MM.1S (cell line): ENCODE measurements at regions not wholly inside any gene's neighbourhood (a gene's known extent, or its start where the extent isn't known, plus 50 kb on each side); places are given as distances from the start of the nearest gene placed in this dataset.

Experiments used
- DNase-seq: peaks from one replicate; pipeline ENCODE4 v3.0.0-alpha.2; 2015
- H2AFZ ChIP-seq: fragments of 300-600 bp; sonication (generic); 2 replicates; pipeline ENCODE4 v1.6.0; 2016; ENCODE audit warnings: antibody characterized with exemption, low read length
- H3F3A ChIP-seq: fragments of 300-600 bp; sonication (generic); 2 replicates; pipeline ENCODE4 v1.6.1; 2016; ENCODE audit warnings: mild to moderate bottlenecking, antibody characterized with exemption, low read length, moderate library complexity, mixed read lengths; ENCODE audit not compliant: insufficient read depth
- H3K27ac ChIP-seq: fragments of 300-600 bp; sonication (generic); 2 replicates; pipeline ENCODE4 v1.5.1; 2016; ENCODE audit warnings: mild to moderate bottlenecking, low read length
- H3K27me3 ChIP-seq: fragments of 300-600 bp; sonication (generic); replicated peaks from 2 replicates; pipeline ENCODE4 v1.6.0; 2016; ENCODE audit warnings: low read length; ENCODE audit not compliant: insufficient read depth
- H3K36me3 ChIP-seq: fragments of 300-600 bp; sonication (generic); replicated peaks from 2 replicates; pipeline ENCODE4 v1.6.1; 2016; ENCODE audit warnings: mild to moderate bottlenecking, low read length, mixed read lengths; ENCODE audit not compliant: insufficient read depth
- H3K4me1 ChIP-seq: fragments of 300-600 bp; sonication (generic); 2 replicates; pipeline ENCODE4 v1.6.1; 2016; ENCODE audit warnings: low read length, mixed read lengths
- H3K4me2 ChIP-seq: fragments of 300-600 bp; sonication (generic); 2 replicates; pipeline ENCODE4 v1.6.0; 2016; ENCODE audit warnings: low read depth, low read length
- H3K4me3 ChIP-seq: fragments of 300-600 bp; sonication (generic); 2 replicates; pipeline ENCODE4 v1.5.1; 2016; ENCODE audit warnings: low read length, mixed read lengths
- H3K79me2 ChIP-seq: fragments of 300-600 bp; sonication (generic); 2 replicates; pipeline ENCODE4 v1.6.1; 2016; ENCODE audit warnings: mixed run types, low read length, mixed read lengths
- H3K9ac ChIP-seq: fragments of 300-600 bp; sonication (generic); 2 replicates; pipeline ENCODE4 v1.6.1; 2016; ENCODE audit warnings: low read length, mixed read lengths
- H3K9me2 ChIP-seq: fragments of 300-600 bp; sonication (generic); replicated peaks from 2 replicates; pipeline ENCODE4 v1.6.1; 2016; ENCODE audit warnings: mild to moderate bottlenecking, low read length, mixed read lengths; ENCODE audit not compliant: insufficient read depth
- H3K9me3 ChIP-seq: fragments of 300-600 bp; sonication (generic); replicated peaks from 2 replicates; pipeline ENCODE4 v1.6.1; 2016; ENCODE audit warnings: mild to moderate bottlenecking, low read length, mixed read lengths; ENCODE audit not compliant: insufficient read depth
- H4K20me1 ChIP-seq: fragments of 300-600 bp; sonication (generic); 2 replicates; pipeline ENCODE4 v1.6.1; 2016; ENCODE audit warnings: mild to moderate bottlenecking, low read length, moderate library complexity, mixed read lengths; ENCODE audit not compliant: insufficient read depth
- CTCF ChIP-seq: fragments of 300-600 bp; sonication (generic); IDR thresholded peaks from 2 replicates; pipeline ENCODE4 v1.5.1; 2016; ENCODE audit warnings: antibody characterized with exemption, low read length, mixed read lengths
- EZH2 ChIP-seq: fragments of 300-600 bp; sonication (generic); optimal IDR thresholded peaks from 2 replicates; pipeline ENCODE3; 2017; ENCODE audit warnings: low read depth, mild to moderate bottlenecking, antibody characterized with exemption, low read length, mixed read lengths
- EZH2phosphoT487 ChIP-seq: fragments of 300-600 bp; sonication (generic); IDR thresholded peaks from 2 replicates; pipeline ENCODE4 v1.6.1; 2018; ENCODE audit warnings: antibody characterized with exemption, low read length

- no peak overlapping the region for H3K9ac ChIP-seq
- DNase-seq: no peak
- no peak overlapping the region for H3K27ac ChIP-seq
- no peaks in the 10 kb centered on the region for H4K20me1 ChIP-seq
- no peaks in the 10 kb centered on the region for H3K9me3 ChIP-seq
- H3K27me3 ChIP-seq: no peaks in the 10 kb centered on the region
- no peak overlapping the region for H2AFZ ChIP-seq
- no peaks in the 10 kb centered on the region for H3K4me1 ChIP-seq
- H3K4me3 ChIP-seq: no peak overlapping the region
- no peak for TF ChIP-seq CTCF
- no peak for TF ChIP-seq EZH2
- no peak for TF ChIP-seq EZH2phosphoT487
- no peaks in the 10 kb centered on the region for H3F3A ChIP-seq
- no peaks in the 10 kb centered on the region for H3K79me2 ChIP-seq
- H3K4me2 ChIP-seq: no peak overlapping the region
- H3K36me3 ChIP-seq: no peaks in the 10 kb centered on the region
- H3K9me2 ChIP-seq: no peaks in the 10 kb centered on the region
These were observed 123.9 kb downstream of the NAA11 start for GRCh38 chr4:79201971-79202370.

GRCh38 chr4:79199743-79200142, 126.1 kb downstream of the NAA11 start:
- TF ChIP-seq CTCF (no peak), EZH2phosphoT487 (no peak), EZH2 (no peak)
- Histone ChIP-seq H3K9me2 (no peaks in the 10 kb centered on the region), H3K9me3 (no peaks in the 10 kb centered on the region), H3K36me3 (no peaks in the 10 kb centered on the region), H3K27me3 (no peaks in the 10 kb centered on the region), H3K9ac (no peak overlapping the region), H3K27ac (no peak overlapping the region), H3K79me2 (no peaks in the 10 kb centered on the region), H3K4me1 (no peaks in the 10 kb centered on the region), H3F3A (no peaks in the 10 kb centered on the region), H2AFZ (no peak overlapping the region), H4K20me1 (no peaks in the 10 kb centered on the region), H3K4me3 (no peak overlapping the region), H3K4me2 (no peak overlapping the region)
- DNase-seq: no peak

GRCh38 chr4:79198951-79199587, 126.8 kb downstream of the NAA11 start:
- H3K79me2 ChIP-seq: no peaks in the 10 kb centered on the region
- H2AFZ ChIP-seq: no peak overlapping the region
- H3K36me3 ChIP-seq: no peaks in the 10 kb centered on the region
- TF ChIP-seq CTCF (no peak), EZH2 (no peak), EZH2phosphoT487 (no peak)
- H3K9ac ChIP-seq: no peak overlapping the region
- no peak overlapping the region for H3K4me3 ChIP-seq
- no peaks in the 10 kb centered on the region for H3K9me2 ChIP-seq
- no peak overlapping the region for H3K27ac ChIP-seq
- H3K9me3 ChIP-seq: no peaks in the 10 kb centered on the region
- no peaks in the 10 kb centered on the region for H3F3A ChIP-seq
- H3K27me3 ChIP-seq: no peaks in the 10 kb centered on the region
- DNase-seq: no peak
- H4K20me1 ChIP-seq: no peaks in the 10 kb centered on the region
- H3K4me2 ChIP-seq: no peak overlapping the region
- H3K4me1 ChIP-seq: no peaks in the 10 kb centered on the region
